SK-N-SH (cell line): ENCODE measurements at regions not wholly inside any gene's neighbourhood (a gene's known extent, or its start where the extent isn't known, plus 50 kb on each side); places are given as distances from the start of the nearest gene placed in this dataset.

Source experiments
- CTCF ChIA-PET: fragments of 300-600, 350-600 bp; formaldehyde crosslinking; extraction: SDS; loops from one replicate; lab custom pipeline; 2021; lab: Yijun Ruan, JAX
- POLR2A ChIA-PET: fragments of 350-600 bp; sonication (Branson Sonifier 250); formaldehyde crosslinking; extraction: SDS; loops from one replicate; lab custom pipeline; 2020; ENCODE audit warnings: antibody characterized with exemption, inconsistent platforms; lab: Yijun Ruan, JAX
- DNase-seq: peaks from one replicate; pipeline ENCODE4 v3.0.0; 2012
- H2AFZ ChIP-seq: fragments of 200-600 bp; sonication (generic); 2 replicates; pipeline ENCODE4 v1.8.1; 2016; ENCODE audit warnings: antibody characterized with exemption, mild to moderate bottlenecking, low read depth
- H3F3A ChIP-seq: fragments of 200-600 bp; sonication (generic); replicated peaks from 2 replicates; pipeline ENCODE3; 2016; ENCODE audit warnings: antibody characterized with exemption, mild to moderate bottlenecking; ENCODE audit not compliant: insufficient read depth
- H3K27ac ChIP-seq, 2 experiments: fragments of 200-500 bp in 1 of 2; fragments of 200-600 bp in 1 of 2; sonication (Bioruptor generic) in 1 of 2; sonication (generic), shearing (Covaris generic) in 1 of 2; 2 replicates each; pipeline versions ENCODE4 v1.5.1 to v1.6.1; 2014 to 2016; ENCODE audit warnings: low read depth in 2 of 2, inconsistent platforms in 1 of 2, low read length in 1 of 2, mild to moderate bottlenecking in 1 of 2, mixed read lengths in 1 of 2
- H3K27me3 ChIP-seq: fragments of 200-600 bp; sonication (generic), shearing (Covaris generic); 2 replicates; pipeline ENCODE4 v1.6.1; 2016; ENCODE audit warnings: mixed run types; ENCODE audit not compliant: insufficient read depth
- H3K36me3 ChIP-seq, 2 experiments: fragments of 200-500 bp in 1 of 2; fragments of 200-600 bp in 1 of 2; sonication (Bioruptor generic) in 1 of 2; sonication (generic) in 1 of 2; replicated peaks in 1 of 2; 2 replicates each; pipeline versions ENCODE3 to v1.5.1; 2014 to 2016; ENCODE audit warnings: low read length in 1 of 2, mild to moderate bottlenecking in 1 of 2; ENCODE audit not compliant: insufficient read depth in 2 of 2, control insufficient read depth in 1 of 2
- H3K4me1 ChIP-seq, 2 experiments: fragments of 200-500 bp in 1 of 2; fragments of 200-600 bp in 1 of 2; sonication (Bioruptor generic) in 1 of 2; sonication (generic), shearing (Covaris generic) in 1 of 2; 2 replicates each; pipeline versions ENCODE4 v1.5.1 to v1.6.1; 2014 to 2016; ENCODE audit warnings: low read depth in 1 of 2, low read length in 1 of 2, mixed run types in 1 of 2; ENCODE audit not compliant: insufficient read depth in 2 of 2, control insufficient read depth in 1 of 2
- H3K4me2 ChIP-seq: fragments of 200-600 bp; sonication (generic), shearing (Covaris generic); 2 replicates; pipeline ENCODE4 v1.6.1; 2017; ENCODE audit warnings: mixed run types
- H3K4me3 ChIP-seq, 2 experiments: fragments of 200-500 bp in 1 of 2; fragments of 200-600 bp in 1 of 2; sonication (Bioruptor generic) in 1 of 2; sonication (generic), shearing (Covaris generic) in 1 of 2; 2 replicates each; pipeline versions ENCODE4 v1.5.1 to v1.8.1; 2014 to 2016; ENCODE audit warnings: low read depth in 2 of 2, inconsistent platforms in 1 of 2, low read length in 1 of 2, mild to moderate bottlenecking in 1 of 2, mixed read lengths in 1 of 2, moderate library complexity in 1 of 2
- H3K79me2 ChIP-seq: fragments of 200-600 bp; sonication (generic); 2 replicates; pipeline ENCODE4 v1.8.1; 2017; ENCODE audit warnings: mild to moderate bottlenecking; ENCODE audit not compliant: insufficient read depth
- H3K9ac ChIP-seq: fragments of 200-600 bp; sonication (generic); 2 replicates; pipeline ENCODE4 v1.6.1; 2017; ENCODE audit warnings: mixed run types
- H3K9me2 ChIP-seq: fragments of 200-600 bp; sonication (generic); 2 replicates; pipeline ENCODE4 v1.6.1; 2017; ENCODE audit warnings: mixed run types
- H3K9me3 ChIP-seq: fragments of 200-600 bp; sonication (generic); 2 replicates; pipeline ENCODE4 v1.6.1; 2017; ENCODE audit warnings: mixed run types, mild to moderate bottlenecking, moderate library complexity
- H4K20me1 ChIP-seq: fragments of 200-600 bp; sonication (generic); 2 replicates; pipeline ENCODE4 v1.6.1; 2017; ENCODE audit warnings: mild to moderate bottlenecking, mixed run types; ENCODE audit not compliant: insufficient read depth
- CHD2 ChIP-seq: fragments of 150-350 bp; IDR thresholded peaks from 2 replicates; pipeline ENCODE4 v1.6.1; 2018; ENCODE audit warnings: low read length; ENCODE audit not compliant: partially characterized antibody
- EZH2phosphoT487 ChIP-seq: fragments of 200-600 bp; sonication (generic); IDR thresholded peaks from 2 replicates; pipeline ENCODE4 v1.6.1; 2017; ENCODE audit warnings: low read depth, mixed run types, mild to moderate bottlenecking, antibody characterized with exemption, moderate library complexity, borderline replicate concordance
- FOXJ3 ChIP-seq: sonication (generic); formaldehyde crosslinking; IDR thresholded peaks from 2 replicates; pipeline ENCODE4 v1.5.1; 2020; ENCODE audit warnings: mild to moderate bottlenecking, missing genetic modification reagents
- GABPA ChIP-seq: IDR thresholded peaks from 2 replicates; pipeline ENCODE4 v1.4.0; 2012; ENCODE audit warnings: low read depth, mild to moderate bottlenecking
- JUND ChIP-seq: IDR thresholded peaks from 2 replicates; pipeline ENCODE4 v1.4.0; 2012
- MXI1 ChIP-seq: IDR thresholded peaks from 2 replicates; pipeline ENCODE4 v1.6.1; 2012; ENCODE audit warnings: mild to moderate bottlenecking, low read depth, low read length, improper control_type of control experiment
- RFX5 ChIP-seq: IDR thresholded peaks from 2 replicates; pipeline ENCODE4 v1.6.1; 2012; ENCODE audit warnings: mild to moderate bottlenecking, improper control_type of control experiment, low read length
- RXRA ChIP-seq: IDR thresholded peaks from 2 replicates; pipeline ENCODE4 v1.4.0; 2012; ENCODE audit warnings: low read depth, mild to moderate bottlenecking, borderline replicate concordance
- TAF1 ChIP-seq: IDR thresholded peaks from 2 replicates; pipeline ENCODE4 v1.6.1; 2012; ENCODE audit warnings: low read depth, mild to moderate bottlenecking, low read length, moderate library complexity, borderline replicate concordance
- USF1 ChIP-seq: IDR thresholded peaks from 2 replicates; pipeline ENCODE4 v1.4.0; 2012; ENCODE audit warnings: low read depth, borderline replicate concordance
- WGBS: methylation state at CpG from one replicate; pipeline ENCODE4 v1.1.6; 2017; ENCODE audit warnings: low lambda C conversion rate; 5-methylcytosine and 5-hydroxymethylcytosine counted together
- TF ChIP-seq, protein P1 (sequence below): IDR thresholded peaks from 2 replicates; pipeline ENCODE4 v1.6.1; 2012; ENCODE audit warnings: mild to moderate bottlenecking, low read depth, low read length, moderate library complexity
- TF ChIP-seq, protein P2 (sequence below): IDR thresholded peaks from 2 replicates; pipeline ENCODE4 v1.4.0; 2012; ENCODE audit warnings: low read depth, borderline replicate concordance
- TF ChIP-seq, protein P3 (sequence below): fragments of 150-350 bp; IDR thresholded peaks from 2 replicates; pipeline ENCODE4 v1.6.1; 2016; ENCODE audit warnings: mild to moderate bottlenecking, low read depth, low read length
- TF ChIP-seq, protein P4 (sequence below): fragments of 150-350 bp; IDR thresholded peaks from 2 replicates; pipeline ENCODE4 v1.6.1; 2017; ENCODE audit warnings: antibody characterized with exemption, low read length, low read depth, borderline replicate concordance

- 9% methylated on average over 2 of the region's 2 CpGs for WGBS
Measured at GRCh38 chr10:84012831-84013458, 126.4 kb upstream of the GHITM start.

GRCh38 chr10:84015877-84016595, 123.3 kb upstream of the GHITM start:
- Histone ChIP-seq H3K79me2 (no peaks in the 10 kb centered on the region), H3K9ac (no peak overlapping the region), H3K36me3 (no peaks in the 10 kb centered on the region), H3F3A (no peaks in the 10 kb centered on the region), H3K4me2 (no peak overlapping the region), H3K27me3 (no peaks in the 10 kb centered on the region), H4K20me1 (no peaks in the 10 kb centered on the region), H2AFZ (no peak overlapping the region), H3K4me3 (no peak overlapping the region), H3K4me1 (no peaks in the 10 kb centered on the region), H3K9me2 (no peaks in the 10 kb centered on the region), H3K9me3 (no peaks in the 10 kb centered on the region), H3K27ac (no peak overlapping the region)
- ChIA-PET CTCF (interaction anchor here (1.6 kb wide), 1 partner anchor 20 kb away, joined by 6 read pairs; no protein-coding TSS in a partner anchor), POLR2A (no interaction called here)
- WGBS: 24% methylated on average over 6 of the region's 6 CpGs
- TF ChIP-seq CHD2 (no peak), MXI1 (no peak), TAF1 (no peak)
- TF ChIP-seq, protein P1, sequence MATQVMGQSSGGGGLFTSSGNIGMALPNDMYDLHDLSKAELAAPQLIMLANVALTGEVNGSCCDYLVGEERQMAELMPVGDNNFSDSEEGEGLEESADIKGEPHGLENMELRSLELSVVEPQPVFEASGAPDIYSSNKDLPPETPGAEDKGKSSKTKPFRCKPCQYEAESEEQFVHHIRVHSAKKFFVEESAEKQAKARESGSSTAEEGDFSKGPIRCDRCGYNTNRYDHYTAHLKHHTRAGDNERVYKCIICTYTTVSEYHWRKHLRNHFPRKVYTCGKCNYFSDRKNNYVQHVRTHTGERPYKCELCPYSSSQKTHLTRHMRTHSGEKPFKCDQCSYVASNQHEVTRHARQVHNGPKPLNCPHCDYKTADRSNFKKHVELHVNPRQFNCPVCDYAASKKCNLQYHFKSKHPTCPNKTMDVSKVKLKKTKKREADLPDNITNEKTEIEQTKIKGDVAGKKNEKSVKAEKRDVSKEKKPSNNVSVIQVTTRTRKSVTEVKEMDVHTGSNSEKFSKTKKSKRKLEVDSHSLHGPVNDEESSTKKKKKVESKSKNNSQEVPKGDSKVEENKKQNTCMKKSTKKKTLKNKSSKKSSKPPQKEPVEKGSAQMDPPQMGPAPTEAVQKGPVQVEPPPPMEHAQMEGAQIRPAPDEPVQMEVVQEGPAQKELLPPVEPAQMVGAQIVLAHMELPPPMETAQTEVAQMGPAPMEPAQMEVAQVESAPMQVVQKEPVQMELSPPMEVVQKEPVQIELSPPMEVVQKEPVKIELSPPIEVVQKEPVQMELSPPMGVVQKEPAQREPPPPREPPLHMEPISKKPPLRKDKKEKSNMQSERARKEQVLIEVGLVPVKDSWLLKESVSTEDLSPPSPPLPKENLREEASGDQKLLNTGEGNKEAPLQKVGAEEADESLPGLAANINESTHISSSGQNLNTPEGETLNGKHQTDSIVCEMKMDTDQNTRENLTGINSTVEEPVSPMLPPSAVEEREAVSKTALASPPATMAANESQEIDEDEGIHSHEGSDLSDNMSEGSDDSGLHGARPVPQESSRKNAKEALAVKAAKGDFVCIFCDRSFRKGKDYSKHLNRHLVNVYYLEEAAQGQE: no peak
- TF ChIP-seq, protein P2, sequence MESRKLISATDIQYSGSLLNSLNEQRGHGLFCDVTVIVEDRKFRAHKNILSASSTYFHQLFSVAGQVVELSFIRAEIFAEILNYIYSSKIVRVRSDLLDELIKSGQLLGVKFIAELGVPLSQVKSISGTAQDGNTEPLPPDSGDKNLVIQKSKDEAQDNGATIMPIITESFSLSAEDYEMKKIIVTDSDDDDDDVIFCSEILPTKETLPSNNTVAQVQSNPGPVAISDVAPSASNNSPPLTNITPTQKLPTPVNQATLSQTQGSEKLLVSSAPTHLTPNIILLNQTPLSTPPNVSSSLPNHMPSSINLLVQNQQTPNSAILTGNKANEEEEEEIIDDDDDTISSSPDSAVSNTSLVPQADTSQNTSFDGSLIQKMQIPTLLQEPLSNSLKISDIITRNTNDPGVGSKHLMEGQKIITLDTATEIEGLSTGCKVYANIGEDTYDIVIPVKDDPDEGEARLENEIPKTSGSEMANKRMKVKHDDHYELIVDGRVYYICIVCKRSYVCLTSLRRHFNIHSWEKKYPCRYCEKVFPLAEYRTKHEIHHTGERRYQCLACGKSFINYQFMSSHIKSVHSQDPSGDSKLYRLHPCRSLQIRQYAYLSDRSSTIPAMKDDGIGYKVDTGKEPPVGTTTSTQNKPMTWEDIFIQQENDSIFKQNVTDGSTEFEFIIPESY: no peak
- no peak for DNase-seq

More at GRCh38 chr10:84012831-84013458, 126.4 kb upstream of the GHITM start:
- H3K4me2 ChIP-seq: no peak overlapping the region
- no peaks in the 10 kb centered on the region for H3F3A ChIP-seq
- TF ChIP-seq, protein P3, sequence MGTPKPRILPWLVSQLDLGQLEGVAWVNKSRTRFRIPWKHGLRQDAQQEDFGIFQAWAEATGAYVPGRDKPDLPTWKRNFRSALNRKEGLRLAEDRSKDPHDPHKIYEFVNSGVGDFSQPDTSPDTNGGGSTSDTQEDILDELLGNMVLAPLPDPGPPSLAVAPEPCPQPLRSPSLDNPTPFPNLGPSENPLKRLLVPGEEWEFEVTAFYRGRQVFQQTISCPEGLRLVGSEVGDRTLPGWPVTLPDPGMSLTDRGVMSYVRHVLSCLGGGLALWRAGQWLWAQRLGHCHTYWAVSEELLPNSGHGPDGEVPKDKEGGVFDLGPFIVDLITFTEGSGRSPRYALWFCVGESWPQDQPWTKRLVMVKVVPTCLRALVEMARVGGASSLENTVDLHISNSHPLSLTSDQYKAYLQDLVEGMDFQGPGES: no peak
- TF ChIP-seq USF1 (no peak), RXRA (no peak), EZH2phosphoT487 (no peak), CHD2 (no peak), GABPA (no peak), JUND (no peak), RFX5 (no peak), FOXJ3 (CRISPR knock-in tag) (no peak)
- TF ChIP-seq, protein P4, sequence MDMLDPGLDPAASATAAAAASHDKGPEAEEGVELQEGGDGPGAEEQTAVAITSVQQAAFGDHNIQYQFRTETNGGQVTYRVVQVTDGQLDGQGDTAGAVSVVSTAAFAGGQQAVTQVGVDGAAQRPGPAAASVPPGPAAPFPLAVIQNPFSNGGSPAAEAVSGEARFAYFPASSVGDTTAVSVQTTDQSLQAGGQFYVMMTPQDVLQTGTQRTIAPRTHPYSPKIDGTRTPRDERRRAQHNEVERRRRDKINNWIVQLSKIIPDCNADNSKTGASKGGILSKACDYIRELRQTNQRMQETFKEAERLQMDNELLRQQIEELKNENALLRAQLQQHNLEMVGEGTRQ: no peak
- H2AFZ ChIP-seq: no peak overlapping the region
- H3K36me3 ChIP-seq: no peaks in the 10 kb centered on the region
- H3K4me1 ChIP-seq: no peaks in the 10 kb centered on the region
- CTCF ChIA-PET: no interaction called here
- H3K79me2 ChIP-seq: no peaks in the 10 kb centered on the region
- no peak for DNase-seq
- H3K9me3 ChIP-seq: no peaks in the 10 kb centered on the region
- POLR2A ChIA-PET: no interaction called here
- H3K4me3 ChIP-seq: no peak overlapping the region
- H4K20me1 ChIP-seq: no peaks in the 10 kb centered on the region
- H3K9me2 ChIP-seq: no peaks in the 10 kb centered on the region
- H3K9ac ChIP-seq: no peak overlapping the region
- no peak overlapping the region for H3K27ac ChIP-seq
- no peaks in the 10 kb centered on the region for H3K27me3 ChIP-seq
